ENCODE measurements at regions not wholly inside any gene's neighbourhood (a gene's known extent, or its start where the extent isn't known, plus 50 kb on each side); places are given as distances from the start of the nearest gene placed in this dataset.

DNA sequence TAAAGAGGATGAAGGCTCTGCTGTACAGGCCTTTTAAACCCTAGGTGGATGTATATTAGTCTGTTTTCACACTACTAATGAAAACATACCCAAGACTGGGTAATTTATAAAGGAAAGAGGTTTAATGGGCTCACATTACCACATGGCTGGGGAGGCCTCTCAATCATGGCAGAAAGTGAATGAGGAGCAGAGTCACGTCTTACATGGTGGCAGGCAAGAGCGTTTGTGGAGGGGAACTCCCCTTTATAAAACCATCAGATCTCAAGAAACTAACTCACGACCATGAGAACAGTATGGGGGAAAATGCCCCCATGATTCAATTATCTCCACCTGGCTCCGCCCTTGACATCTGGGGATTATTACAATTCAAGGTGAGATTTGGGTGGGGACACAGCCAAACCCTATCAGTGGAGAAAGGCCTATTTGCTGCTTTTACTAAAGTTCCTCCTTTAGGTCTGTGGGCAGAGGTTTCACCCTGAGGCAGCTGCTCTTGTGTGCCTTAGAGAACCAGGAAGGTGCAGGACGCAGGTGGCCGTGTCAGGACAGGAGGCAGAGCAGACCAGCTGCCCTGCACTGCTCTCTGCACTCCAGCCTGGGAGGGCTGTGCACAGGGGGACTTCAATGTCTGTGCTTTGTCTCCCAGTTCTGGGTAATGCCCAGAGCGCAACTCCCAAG lies 178.8 kb upstream of the HDAC4 start:
- DNase-seq: no peak

DNA sequence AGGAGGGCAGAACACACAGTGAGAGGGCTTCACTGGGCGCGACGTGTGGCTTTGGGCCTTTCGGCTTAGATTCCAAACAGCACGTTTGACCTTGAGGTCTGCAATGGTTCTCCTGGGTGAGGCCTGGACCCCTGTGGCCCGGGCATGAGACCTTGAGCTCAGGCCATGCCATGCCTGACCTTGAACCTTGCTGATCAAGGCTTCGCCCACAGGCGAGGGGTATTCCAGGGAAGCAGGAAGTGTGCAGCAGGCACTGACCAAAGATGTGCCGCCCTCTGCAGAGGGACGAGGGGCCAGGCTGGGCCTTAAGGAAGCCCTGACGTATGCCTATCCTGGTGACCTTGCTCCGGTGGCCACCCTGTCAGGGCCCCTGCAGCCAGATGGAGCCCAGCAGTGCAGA lies 178.3 kb upstream of the HDAC4 start:
- no peak for DNase-seq

DNA sequence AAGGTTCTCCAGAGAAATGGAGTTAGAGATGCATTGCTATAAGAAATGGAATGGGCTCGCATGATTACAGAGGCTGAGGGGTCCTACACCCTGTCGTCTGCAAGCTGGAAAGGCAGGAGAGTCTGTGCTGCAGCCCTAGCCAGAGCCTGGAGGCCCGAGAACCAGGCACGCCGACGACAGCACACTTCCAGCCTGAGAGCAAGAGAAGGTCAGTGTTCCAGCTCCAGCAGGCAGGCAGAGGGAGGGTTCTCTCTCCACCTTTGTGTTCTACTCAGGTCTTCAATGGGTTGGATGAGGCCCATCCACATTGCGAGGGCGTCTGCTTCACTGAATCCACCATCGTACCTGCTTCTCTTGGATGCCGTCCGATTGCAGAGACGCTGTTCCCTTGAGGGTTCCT lies 177.6 kb upstream of the HDAC4 start:
- no peak for DNase-seq

DNA sequence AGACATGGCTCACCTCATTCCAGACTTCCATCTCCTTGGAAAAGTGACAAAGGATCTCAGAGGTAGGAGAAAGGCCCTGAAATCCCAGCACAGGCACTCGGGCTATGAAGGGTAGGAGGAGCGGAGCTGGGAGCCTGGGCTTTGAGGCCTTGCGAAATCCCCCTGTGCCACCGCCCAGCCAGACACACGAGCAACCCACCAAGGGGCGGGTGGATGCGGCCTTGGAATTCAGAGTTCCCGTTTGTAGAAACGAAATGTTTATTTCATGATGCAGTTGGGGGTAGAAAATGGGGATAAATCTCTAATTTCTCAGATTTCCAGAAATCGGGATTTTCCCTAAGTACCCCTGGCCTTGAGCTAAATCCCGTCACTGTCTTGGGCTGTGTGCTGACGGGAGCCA lies 177.1 kb upstream of the HDAC4 start:
- DNase-seq: no peak

DNA sequence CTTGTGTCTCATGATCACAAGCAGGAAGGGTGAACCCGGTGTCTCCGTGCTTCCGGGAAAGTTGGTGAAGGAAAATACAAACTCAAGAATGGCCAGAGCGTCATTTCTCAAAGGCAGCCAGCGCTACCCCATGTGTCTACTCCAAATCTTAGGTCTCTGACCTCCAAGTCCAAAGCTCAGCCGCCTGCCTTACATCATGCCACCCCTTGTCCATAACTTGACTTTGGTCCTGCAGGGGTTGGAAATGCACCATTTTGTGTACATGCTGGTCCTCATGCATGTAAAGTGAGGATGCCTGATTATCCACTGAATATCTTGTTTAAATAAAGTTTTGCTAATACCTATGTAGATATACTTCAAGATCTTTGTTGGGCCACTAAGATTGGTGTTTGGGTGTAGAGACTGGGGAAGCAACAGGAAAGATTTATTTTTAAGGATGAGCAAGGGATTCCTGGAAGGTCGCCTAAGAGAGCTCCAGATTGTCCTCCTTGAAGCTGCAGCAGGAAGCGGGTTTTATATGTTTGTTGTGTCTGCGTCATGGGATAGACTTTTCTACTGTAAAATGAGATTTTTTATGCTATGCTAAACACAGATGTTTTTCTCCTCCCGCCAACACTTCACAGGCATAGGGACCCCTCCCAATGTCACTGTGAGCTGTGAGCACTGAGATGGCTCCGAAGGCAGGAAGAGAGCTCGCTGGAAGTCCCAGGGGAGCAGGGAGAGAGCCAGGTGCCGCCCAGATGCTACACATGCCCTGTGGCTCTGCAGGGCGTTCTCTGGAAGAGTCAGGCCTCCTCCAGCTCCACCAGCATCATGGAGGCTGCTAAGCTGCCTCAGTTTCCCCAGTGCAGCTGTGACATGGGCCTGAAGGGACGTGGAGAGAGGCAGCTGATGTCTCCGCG lies 176.2 kb upstream of the HDAC4 start:
- no peak for DNase-seq

DNA sequence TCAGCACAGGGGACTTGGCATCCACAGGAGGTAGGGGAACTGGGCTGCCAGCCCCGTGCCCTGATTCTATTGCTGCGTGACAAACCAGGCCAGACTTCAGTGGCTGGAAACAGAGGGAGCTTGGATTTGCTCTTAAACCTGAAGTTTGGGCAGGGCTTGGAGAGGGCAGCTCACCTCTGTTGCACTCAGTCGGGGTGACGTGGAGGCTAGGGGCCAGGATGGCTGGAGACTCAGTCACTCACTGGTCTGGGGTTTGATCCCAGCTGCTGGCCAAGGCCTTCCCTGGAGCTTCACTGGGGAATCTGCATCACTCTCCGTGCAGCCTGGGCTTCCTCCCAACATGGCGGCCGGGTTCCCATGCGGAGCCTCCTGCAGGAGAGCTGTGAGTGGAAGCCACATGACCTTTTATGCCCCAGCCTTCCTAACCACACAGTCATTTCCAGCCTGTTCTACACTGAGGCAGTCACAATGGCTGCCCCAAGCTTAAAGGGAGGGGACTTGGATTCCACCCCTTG lies 175.2 kb upstream of the HDAC4 start:
- DNase-seq: no peak

DNA sequence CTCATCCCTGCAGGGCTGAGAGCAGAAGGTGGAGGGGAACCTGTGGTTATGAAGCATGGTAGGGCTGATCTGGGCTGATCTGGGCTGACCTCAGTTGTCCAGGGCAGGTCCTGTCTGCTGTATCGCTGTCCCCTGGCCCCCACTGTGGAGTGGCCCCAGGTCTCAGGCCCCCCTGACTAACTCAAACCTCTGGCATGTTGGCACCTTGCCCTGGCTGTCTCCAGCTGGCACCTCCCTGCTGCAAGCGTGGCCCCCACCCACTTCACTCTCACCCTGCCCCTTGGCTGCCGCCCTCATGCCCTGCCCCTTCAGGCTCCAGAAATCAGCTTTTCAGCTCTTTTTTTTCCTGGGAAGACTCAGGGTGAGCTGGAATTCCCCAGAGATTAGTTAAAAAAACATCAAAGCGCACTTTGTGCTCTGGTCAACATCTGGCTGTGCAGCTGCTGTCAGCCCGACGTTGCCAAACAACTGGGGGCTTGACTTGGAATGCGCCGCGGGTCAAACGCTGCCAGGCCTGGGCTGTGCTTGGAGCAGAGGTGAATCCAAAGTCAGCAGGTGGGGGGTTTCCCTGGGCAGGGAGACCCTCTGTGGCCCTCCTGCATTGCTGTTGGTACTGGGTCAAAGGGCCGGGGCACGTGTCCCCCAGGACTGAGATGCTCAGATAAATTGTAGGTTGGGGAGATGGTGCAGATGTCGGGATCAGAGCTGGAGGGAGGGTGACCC lies 173.8 kb upstream of the HDAC4 start:
- no peak for DNase-seq

DNA sequence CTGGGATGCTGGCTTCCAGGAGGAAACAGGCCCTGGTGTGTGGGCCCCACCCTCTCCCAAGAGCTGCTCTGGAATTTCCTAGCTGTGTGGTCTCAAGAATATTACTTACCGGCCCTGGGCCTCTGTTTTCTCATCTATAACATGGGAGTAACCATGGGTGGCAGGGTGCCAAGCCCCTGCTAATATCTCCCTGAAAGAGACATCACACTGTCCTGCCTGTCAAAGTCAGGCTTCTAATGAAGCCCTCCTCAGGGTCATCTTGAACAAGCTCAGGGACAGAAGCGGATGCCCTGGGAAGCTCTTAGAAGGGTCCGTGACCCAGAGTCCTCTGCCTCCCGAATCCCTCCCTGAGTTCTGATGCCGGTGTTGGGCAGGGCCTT lies 173.2 kb upstream of the HDAC4 start:
- no peak for DNase-seq

DNA sequence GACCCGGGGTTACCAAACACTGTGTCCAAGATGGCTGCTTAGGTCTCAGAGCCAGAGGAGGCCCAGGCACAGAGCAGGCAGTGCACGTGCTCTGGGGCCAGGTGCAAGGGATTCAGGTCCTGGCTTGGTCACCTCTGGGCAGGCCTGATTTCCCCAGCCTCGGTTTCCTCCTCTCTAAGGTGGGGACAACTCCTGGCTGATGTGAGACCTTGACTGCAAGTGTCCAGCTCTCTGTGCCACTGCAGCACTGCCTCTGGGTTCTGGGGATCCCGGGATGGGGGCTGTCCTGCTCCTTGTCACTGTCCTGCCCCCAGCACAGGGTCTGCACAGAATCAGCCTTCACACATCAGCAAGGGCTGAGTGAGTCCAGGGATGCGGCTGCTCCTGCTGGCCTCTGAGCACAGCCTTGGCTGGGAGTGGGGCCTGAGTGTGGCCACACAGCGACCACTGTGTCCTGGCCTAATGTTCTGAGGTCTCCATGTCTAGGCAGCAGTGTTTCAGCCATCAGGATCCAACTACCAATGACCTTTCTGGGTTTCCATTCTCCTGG lies 170.2 kb upstream of the HDAC4 start:
- no peak for DNase-seq

DNA sequence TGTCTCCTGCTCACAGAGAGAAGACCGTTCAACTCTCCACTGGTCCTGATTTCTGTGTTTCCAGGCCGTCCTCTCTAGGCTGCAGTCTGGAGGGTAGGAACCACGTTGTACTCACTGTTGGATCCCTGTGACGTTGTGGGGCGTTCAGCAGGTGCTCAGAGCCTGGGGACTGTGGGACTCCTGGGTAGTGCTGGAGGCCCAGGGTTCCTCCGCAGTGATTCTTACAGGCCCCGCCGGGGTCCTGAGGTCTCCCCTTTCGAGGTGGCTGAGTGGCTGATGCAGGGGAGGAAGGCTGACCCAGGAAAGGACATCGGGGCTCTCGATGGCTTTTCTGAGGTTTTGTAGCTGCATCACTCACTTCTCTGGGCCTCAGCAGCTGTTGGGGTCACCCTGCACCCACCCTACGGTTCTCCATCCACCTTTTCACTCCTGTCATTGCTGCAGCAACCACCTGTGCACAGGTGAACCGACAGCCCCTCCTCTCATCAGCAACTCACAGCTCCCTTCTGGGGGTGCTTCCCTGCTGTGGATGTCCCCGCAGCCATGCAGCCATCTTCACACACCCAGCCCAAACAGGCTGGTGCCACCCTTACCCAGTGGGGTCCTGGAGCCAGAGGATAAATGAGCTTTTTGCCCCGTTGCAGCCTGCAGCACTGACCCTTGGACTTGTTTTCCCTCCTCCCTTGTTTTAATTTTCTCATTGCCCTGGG lies 169.6 kb upstream of the HDAC4 start:
- DNase-seq: no peak

DNA sequence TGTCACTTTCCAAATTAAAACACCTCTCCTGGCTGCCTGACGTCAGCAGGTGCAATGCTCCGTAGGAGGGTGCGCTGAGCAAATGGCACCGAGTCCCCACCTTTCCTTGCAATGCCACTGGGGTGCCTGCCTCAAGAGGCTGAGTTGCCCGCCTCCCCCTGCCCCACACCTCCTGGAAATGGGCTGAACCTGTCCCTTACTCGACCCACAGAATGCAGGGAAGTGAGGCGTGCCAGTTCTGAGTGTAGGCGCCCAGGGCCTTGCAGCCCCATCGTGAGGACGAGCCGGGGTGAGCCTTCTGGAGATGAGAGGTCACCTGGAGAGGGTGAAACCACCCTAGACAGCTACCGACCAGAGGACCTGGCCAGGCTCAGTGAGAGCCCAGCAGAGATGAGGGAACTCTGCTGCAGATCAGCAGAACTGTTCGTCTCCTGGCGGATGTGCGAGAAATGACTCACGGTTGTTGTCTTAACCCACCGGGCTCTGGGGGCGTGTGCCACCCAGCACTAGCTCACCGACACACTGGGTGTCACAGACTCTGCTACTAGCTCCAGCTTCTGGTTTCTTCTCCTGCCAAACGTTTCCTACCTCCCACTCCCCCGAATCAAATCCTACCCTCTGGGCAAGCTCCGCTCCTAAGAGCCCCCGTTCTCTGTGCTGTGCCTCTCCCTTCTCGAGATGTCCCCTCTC lies 168.7 kb upstream of the HDAC4 start:
- DNase-seq: no peak

DNA sequence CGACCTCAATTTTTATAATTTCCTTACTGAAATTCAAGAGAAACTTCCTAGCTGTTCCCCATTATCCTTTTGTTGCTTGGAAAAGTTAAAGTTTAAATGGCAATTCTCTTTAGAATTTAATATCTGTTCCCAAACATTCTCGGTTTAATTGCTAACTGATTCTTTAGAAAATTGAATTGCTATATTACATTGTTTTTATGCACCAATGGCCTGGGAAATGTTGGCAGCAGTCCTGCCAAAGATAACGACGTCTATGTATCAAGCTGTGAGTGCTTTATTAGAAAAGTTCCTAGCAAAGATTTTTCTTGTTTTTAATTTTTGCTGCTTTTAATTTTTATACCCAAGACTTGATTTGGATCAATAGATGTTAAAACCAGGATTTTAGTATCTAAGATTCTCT lies 167.8 kb upstream of the HDAC4 start:
- no peak for DNase-seq

DNA sequence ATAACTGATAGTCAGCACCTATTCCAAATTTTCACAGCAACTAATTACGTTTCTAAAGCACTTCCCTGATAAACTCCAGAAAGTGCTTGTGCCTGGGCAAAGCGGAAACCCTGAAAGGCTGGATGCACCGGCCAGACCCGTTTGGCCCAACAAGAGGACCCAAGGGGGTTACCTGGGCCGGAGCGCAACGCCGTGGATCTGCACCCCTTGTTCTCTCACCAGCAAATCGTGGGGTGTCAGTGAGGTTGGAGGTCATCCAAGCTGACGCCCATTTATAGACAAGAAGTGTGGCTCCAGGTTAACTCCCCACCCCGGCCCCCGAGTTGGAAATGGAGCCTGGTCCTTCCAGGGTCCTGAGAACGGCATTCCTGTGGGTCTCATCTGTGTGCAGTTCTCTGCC lies 167.0 kb upstream of the HDAC4 start:
- DNase-seq: no peak

DNA sequence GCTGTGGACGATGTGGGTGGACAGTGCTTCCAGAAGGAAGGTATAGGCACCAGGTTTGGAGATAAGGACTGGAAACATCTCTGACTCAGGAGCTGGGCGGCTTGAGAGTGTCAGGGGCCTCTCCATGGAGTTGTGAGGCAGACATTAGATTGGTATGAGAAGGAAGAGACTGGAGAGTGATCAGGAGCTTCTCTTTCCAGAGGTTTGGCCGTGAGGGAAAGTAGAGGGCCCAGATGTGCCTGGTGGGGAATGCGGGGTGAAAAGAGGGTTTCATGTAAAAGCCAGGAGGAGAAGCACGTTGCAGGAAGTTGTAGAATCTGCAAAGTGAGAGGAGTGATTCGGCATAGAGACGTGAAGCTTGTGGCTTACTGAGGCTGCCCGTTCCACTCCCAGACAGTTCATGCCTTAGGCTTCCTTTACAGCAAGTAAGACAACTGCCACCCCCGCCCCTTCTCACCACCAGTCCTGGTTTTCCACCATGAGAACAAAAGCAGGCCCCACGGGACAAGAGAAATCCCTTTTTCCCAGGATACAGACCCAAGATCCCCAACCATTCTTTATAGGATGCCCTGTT lies 166.3 kb upstream of the HDAC4 start:
- no peak for DNase-seq

DNA sequence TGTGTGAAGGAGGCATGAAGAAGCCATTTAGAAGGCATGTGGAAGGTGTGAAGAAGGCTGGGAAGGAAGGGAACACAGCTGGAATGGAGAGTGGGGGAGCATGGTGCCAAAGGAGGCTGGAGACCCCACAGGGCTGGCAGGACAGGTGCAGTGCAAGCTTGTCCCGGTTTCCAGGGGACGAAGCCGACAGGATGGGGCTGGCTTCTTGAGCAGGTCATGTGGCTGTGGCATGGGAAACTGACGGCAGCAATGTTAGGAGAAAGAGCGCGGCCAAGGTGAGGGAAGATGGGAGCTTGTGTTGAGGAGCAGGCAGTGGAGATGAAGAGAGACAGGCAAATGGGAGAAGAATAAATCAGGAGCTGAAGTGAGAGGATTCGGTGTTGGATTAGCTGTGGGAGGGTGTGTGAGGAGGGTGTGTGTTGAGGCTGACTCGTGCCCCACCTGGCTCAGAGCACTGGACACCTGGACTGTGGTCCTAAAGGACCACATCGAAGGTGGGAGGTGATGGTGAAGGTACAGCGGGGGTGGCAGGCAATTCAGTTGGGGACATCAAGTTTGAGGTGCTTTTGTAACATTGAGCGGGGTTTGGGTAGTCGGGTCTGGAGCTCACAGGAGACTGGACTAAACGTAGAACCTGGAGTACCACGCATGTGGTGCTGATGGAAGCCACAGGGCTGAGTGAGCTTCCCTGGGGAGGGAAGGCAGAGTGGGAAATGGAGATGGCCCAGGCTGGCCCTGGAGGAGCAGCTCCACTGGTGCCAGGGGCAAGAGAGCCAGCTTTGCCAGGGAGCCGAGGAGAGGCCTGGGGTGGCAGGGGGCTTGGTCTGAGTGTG lies 165.6 kb upstream of the HDAC4 start:
- no peak for DNase-seq

DNA sequence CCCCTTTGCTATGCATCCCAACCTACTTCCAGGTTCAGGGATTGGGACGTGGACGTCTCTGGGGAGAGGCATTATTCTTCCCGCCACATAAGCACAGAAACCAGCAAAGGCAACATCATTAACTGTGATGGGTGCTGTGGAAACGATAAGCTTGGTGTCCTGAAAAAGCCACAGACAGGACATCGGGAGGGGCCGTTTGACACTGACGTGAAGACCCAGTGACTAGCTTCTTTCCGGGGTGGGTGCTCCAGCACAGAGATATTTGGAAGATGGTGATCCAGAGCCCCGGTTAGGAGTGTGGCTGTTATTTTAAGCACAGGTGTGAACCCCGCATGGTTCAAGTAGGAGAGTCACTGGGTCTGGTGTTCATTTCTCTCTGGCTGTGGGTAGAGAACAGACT lies 163.8 kb upstream of the HDAC4 start:
- DNase-seq: no peak

DNA sequence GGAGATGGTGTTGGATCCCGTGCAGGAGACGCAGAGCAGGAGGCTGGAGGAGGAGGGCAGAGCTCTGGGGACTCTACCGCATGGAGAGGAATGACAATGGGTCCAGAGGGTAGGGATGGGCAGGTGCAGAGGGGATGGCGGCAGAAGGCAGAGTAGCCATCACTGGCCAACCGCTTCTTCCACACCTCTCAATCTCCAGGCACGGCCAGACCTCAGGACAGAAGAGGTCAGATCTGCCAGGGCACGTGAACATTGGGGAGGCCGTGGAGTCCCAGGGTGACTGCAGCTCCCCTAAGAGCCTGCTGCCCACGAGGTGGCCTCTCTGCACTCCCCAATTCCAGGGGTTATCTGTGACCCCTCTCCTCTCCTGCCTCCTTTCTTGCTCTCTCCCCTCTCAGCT lies 162.7 kb upstream of the HDAC4 start:
- no peak for DNase-seq

DNA sequence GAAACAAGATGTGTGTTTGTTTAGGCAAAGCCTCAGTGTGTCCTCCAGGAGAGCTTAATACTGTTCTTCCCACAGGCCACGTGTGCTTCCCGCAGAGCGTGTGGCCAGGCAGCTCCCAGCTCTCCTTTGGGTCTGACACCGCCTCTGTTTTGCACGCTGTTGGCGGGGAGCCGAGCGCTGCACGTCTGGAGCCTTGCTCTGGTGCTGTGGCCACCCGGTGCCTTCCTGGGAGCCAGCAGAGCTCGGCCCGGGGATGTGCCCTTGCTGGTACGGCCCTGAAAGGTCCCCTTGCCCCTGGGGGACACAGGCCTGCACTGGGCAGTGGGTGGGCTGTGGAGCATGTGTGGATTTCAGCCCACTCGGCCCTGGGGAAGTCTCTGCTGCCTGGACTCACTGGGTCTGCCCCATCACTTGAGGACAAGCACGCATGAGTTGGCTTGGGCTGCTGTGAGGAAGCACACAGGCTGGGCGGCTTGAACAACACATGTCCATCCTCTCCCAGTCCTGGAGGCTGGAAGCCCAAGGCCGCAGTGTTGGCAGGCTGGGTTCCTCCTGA lies 160.7 kb upstream of the HDAC4 start:
- no peak for DNase-seq

DNA sequence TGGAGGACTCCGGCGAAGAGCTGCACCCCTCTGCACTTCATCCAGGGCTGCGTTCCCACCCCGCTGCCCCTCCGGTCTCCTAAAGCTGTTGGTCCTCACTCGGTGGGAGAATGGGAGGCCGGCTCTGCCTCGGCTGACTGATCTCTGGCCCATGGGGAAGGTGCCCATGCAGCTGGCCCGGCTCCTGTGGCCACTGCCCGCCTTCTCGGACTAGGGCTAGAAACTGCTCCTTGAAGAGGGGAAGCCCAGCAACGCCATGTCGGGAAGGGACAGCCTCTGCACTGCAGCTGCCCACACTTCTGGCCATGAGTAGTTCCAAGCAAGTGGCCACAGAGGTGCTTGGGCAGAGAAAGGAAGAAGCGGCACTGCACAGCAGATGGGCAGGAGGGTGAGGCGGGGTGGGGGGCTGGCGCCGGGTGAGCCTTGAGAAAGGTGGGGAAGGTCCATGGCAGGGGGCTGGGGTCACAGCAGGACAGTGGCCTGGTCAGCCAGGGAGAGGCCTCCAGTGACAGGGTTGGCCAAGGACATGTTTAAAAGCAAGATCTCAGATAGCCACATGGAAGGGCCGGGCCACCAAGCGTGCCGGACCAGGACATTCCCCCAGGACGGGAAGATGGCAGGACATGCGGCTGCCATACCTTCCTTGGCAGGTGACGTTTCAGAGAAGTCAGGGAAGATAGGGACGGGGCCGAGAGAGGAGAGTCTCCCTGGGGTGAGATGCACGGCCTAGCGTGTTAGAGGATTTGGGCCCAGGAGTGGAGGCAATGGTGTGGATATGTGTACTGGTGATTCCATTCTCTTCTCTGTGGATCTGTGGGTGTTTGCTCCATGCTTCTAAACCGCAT lies 158.8 kb upstream of the HDAC4 start:
- no peak for DNase-seq

DNA sequence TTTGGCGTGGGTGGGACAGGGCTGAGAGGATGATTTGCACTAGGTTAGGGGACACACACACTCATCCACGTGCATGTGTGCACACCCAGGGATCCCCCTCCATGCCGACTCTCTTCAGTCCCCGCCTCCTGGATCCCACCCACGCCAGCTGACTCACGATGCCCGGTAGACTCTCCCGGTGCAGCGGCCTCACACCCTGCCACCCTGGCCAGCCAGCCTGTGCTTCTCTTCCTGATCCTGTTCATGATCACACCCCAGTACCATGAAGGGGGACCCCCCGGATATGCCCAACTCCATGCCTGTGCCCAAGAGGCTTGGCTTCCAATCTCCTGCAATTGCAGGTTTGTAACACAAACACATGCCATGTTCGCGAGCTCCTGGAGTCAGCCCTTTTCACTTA lies 157.8 kb upstream of the HDAC4 start:
- DNase-seq: no peak

Measured in NK-92 treated with Interleukin-12 subunit alpha and Interleukin-12 subunit beta, amount 100 ng/mL, for 24 hours (cell line).